Vagina (tissue), 2 donors: ENCODE measurements at regions not wholly inside any gene's neighbourhood (a gene's known extent, or its start where the extent isn't known, plus 50 kb on each side); places are given as distances from the start of the nearest gene placed in this dataset.

Source experiments
- POLR2A ChIP-seq, 2 donors: fragments of 450-650 bp; IDR thresholded peaks; one replicate each; pipeline ENCODE4 v1.6.1; 2017; ENCODE audit warnings: antibody characterized with exemption in 2 of 2, mild to moderate bottlenecking in 2 of 2, moderate library complexity in 2 of 2
- TF ChIP-seq, protein P1 (sequence below), 3 experiments: fragments of 450-650 bp in 2 of 3; fragments of 200-600 bp in 1 of 3; sonication (generic) in 1 of 3; IDR thresholded peaks; one replicate each; pipeline ENCODE4 v1.5.1; 2017 to 2019; ENCODE audit warnings: antibody characterized with exemption in 3 of 3, mild to moderate bottlenecking in 2 of 3, moderate library complexity in 2 of 3

DNA sequence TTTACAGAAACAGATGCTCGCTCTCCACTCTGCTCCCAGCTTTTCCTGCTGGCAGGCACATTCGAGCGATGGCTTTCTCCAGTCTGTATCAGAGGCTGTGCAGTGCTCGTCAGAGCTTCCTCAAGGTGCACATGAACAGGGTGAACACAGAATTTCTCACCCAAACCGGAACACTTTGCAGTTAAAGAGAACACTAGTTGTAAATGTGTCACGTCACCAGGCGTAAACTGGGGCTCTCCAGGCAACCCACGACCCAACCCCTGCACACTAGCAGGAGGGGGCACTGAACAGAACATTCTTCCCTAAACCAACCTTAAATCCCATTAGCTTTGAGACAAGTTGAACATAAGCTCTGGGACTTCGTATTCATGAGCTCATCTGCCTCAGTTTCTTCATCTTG is 119.0 kb downstream of the RMI2 start:
- TF ChIP-seq, protein P1, sequence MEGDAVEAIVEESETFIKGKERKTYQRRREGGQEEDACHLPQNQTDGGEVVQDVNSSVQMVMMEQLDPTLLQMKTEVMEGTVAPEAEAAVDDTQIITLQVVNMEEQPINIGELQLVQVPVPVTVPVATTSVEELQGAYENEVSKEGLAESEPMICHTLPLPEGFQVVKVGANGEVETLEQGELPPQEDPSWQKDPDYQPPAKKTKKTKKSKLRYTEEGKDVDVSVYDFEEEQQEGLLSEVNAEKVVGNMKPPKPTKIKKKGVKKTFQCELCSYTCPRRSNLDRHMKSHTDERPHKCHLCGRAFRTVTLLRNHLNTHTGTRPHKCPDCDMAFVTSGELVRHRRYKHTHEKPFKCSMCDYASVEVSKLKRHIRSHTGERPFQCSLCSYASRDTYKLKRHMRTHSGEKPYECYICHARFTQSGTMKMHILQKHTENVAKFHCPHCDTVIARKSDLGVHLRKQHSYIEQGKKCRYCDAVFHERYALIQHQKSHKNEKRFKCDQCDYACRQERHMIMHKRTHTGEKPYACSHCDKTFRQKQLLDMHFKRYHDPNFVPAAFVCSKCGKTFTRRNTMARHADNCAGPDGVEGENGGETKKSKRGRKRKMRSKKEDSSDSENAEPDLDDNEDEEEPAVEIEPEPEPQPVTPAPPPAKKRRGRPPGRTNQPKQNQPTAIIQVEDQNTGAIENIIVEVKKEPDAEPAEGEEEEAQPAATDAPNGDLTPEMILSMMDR (IDR thresholded peaks at IDR 0.05): no peak
- TF ChIP-seq POLR2A (IDR thresholded peaks at IDR 0.05): no peak
